Large intestine (tissue), 3 donors: ENCODE measurements at regions not wholly inside any gene's neighbourhood (a gene's known extent, or its start where the extent isn't known, plus 50 kb on each side); places are given as distances from the start of the nearest gene placed in this dataset.

ENCODE experiments used
- DNase-seq, 2 donors: peaks; one replicate each; pipeline versions ENCODE4 v3.0.0 to v3.0.0-alpha.2; 2013
- H3K27ac ChIP-seq: one replicate; pipeline ENCODE4 v1.5.1; 2013; ENCODE audit warnings: low read length
- H3K27me3 ChIP-seq: 2 replicates; pipeline ENCODE4 v1.6.1; 2013; ENCODE audit warnings: low read length; ENCODE audit not compliant: control insufficient read depth, insufficient read depth
- H3K36me3 ChIP-seq: 2 replicates; pipeline ENCODE4 v1.6.1; 2013; ENCODE audit warnings: low read length; ENCODE audit not compliant: control insufficient read depth, insufficient read depth
- H3K4me1 ChIP-seq: one replicate; pipeline ENCODE4 v1.6.1; 2013; ENCODE audit warnings: low read length; ENCODE audit not compliant: control insufficient read depth, insufficient read depth
- H3K4me3 ChIP-seq: one replicate; pipeline ENCODE4 v1.5.1; 2013; ENCODE audit warnings: low read length
- H3K9me3 ChIP-seq: one replicate; pipeline ENCODE4 v1.6.1; 2013; ENCODE audit warnings: mild to moderate bottlenecking, low read depth, low read length, moderate library complexity; ENCODE audit not compliant: control insufficient read depth
- WGBS: methylation state at CpG from one replicate; pipeline ENCODE4 v1.1.5; 2013; ENCODE audit warnings: low lambda C conversion rate; ENCODE audit not compliant: insufficient coverage; 5-methylcytosine and 5-hydroxymethylcytosine counted together

GRCh38 chr7:159231017-159231416, 86.3 kb upstream of the VIPR2 start:
- Histone ChIP-seq H3K4me3 (no peak overlapping the region), H3K9me3 (peaks cover 6% of the 10 kb centered on the region), H3K4me1 (no peaks in the 10 kb centered on the region), H3K36me3 (no peaks in the 10 kb centered on the region), H3K27ac (no peak overlapping the region), H3K27me3 (no peaks in the 10 kb centered on the region)
- 100% methylated on average over 2 of the region's 33 CpGs for WGBS
- no peak for DNase-seq

- Histone ChIP-seq H3K9me3 (peaks cover 6% of the 10 kb centered on the region), H3K4me3 (no peak overlapping the region), H3K4me1 (no peaks in the 10 kb centered on the region), H3K27me3 (no peaks in the 10 kb centered on the region), H3K36me3 (no peaks in the 10 kb centered on the region), H3K27ac (no peak overlapping the region)
- WGBS = 100% methylated on average over 2 of the region's 13 CpGs
- DNase-seq = no peak
These were observed 85.2 kb upstream of the VIPR2 start for GRCh38 chr7:159229683-159230475.

- Histone ChIP-seq H3K36me3 (no peaks in the 10 kb centered on the region), H3K9me3 (peaks cover 6% of the 10 kb centered on the region), H3K4me1 (no peaks in the 10 kb centered on the region), H3K27me3 (no peaks in the 10 kb centered on the region), H3K4me3 (no peak overlapping the region), H3K27ac (no peak overlapping the region)
- WGBS = no CpG with 5 or more reads among the region's 5 CpGs
- no peak for DNase-seq
These were observed 82.8 kb upstream of the VIPR2 start for GRCh38 chr7:159227433-159227832.

- DNase-seq = no peak
- H3K36me3 ChIP-seq = no peaks in the 10 kb centered on the region
- H3K4me3 ChIP-seq = no peak overlapping the region
- no peaks in the 10 kb centered on the region for H3K27me3 ChIP-seq
- no peak overlapping the region for H3K27ac ChIP-seq
- peaks cover 4% of the 10 kb centered on the region for H3K9me3 ChIP-seq
- WGBS = 100% methylated on average over 1 of the region's 6 CpGs
- no peaks in the 10 kb centered on the region for H3K4me1 ChIP-seq
These were observed 81.5 kb upstream of the VIPR2 start for GRCh38 chr7:159226011-159226702.

- H3K36me3 ChIP-seq = no peaks in the 10 kb centered on the region
These were observed 73.9 kb upstream of the VIPR2 start for GRCh38 chr7:159218607-159219006.

GRCh38 chr7:159218170-159218569, 73.5 kb upstream of the VIPR2 start:
- H3K9me3 ChIP-seq = no peaks in the 10 kb centered on the region
- H3K36me3 ChIP-seq = no peaks in the 10 kb centered on the region
- H3K27ac ChIP-seq = no peak overlapping the region
- no peaks in the 10 kb centered on the region for H3K4me1 ChIP-seq
- H3K4me3 ChIP-seq = no peak overlapping the region
- DNase-seq = no peak
- no CpG with 5 or more reads among the region's 1 CpG for WGBS
- H3K27me3 ChIP-seq = no peaks in the 10 kb centered on the region

More at GRCh38 chr7:159218607-159219006, 73.9 kb upstream of the VIPR2 start:
- Histone ChIP-seq H3K9me3 (no peaks in the 10 kb centered on the region), H3K4me3 (no peak overlapping the region), H3K4me1 (no peaks in the 10 kb centered on the region), H3K27me3 (no peaks in the 10 kb centered on the region), H3K27ac (no peak overlapping the region)
- DNase-seq = no peak
- WGBS = no CpG with 5 or more reads among the region's 7 CpGs

- Histone ChIP-seq H3K27ac (no peak overlapping the region), H3K9me3 (no peaks in the 10 kb centered on the region), H3K27me3 (no peaks in the 10 kb centered on the region), H3K4me3 (no peak overlapping the region), H3K36me3 (no peaks in the 10 kb centered on the region), H3K4me1 (no peaks in the 10 kb centered on the region)
- WGBS = no CpG with 5 or more reads among the region's 4 CpGs
- DNase-seq = no peak
These were observed 70.4 kb upstream of the VIPR2 start for GRCh38 chr7:159215076-159215475.

- Histone ChIP-seq H3K4me1 (no peaks in the 10 kb centered on the region), H3K4me3 (no peak overlapping the region), H3K27ac (no peak overlapping the region), H3K9me3 (no peaks in the 10 kb centered on the region), H3K27me3 (no peaks in the 10 kb centered on the region), H3K36me3 (no peaks in the 10 kb centered on the region)
- DNase-seq = no peak
- no CpG with 5 or more reads among the region's 2 CpGs for WGBS
These were observed 68.6 kb upstream of the VIPR2 start for GRCh38 chr7:159213253-159213652.

- H3K4me3 ChIP-seq = no peak overlapping the region
- 83% methylated on average over 1 of the region's 4 CpGs for WGBS
- no peaks in the 10 kb centered on the region for H3K4me1 ChIP-seq
- no peaks in the 10 kb centered on the region for H3K9me3 ChIP-seq
- no peak for DNase-seq
- no peak overlapping the region for H3K27ac ChIP-seq
- no peaks in the 10 kb centered on the region for H3K36me3 ChIP-seq
- H3K27me3 ChIP-seq = no peaks in the 10 kb centered on the region
These were observed 67.6 kb upstream of the VIPR2 start for GRCh38 chr7:159212226-159212625.

- no peaks in the 10 kb centered on the region for H3K36me3 ChIP-seq
- H3K4me1 ChIP-seq = no peaks in the 10 kb centered on the region
- no peak overlapping the region for H3K27ac ChIP-seq
- no peak for DNase-seq
- no peaks in the 10 kb centered on the region for H3K27me3 ChIP-seq
- no CpG with 5 or more reads among the region's 19 CpGs for WGBS
- H3K9me3 ChIP-seq = no peaks in the 10 kb centered on the region
- no peak overlapping the region for H3K4me3 ChIP-seq
These were observed 67.0 kb upstream of the VIPR2 start for GRCh38 chr7:159211540-159212182.
